ENCODE measurements at regions not wholly inside any gene's neighbourhood (a gene's known extent, or its start where the extent isn't known, plus 50 kb on each side); places are given as distances from the start of the nearest gene placed in this dataset.

GRCh38 chr5:20145240-20145639 lies 157.2 kb upstream of the CDH18 start:
- H3K4me1 ChIP-seq (ENCODE audit: low read depth, poor library complexity, severe bottlenecking): no peaks in the 10 kb centered on the region
- H3K9ac ChIP-seq: no peak overlapping the region
- H3K36me3 ChIP-seq (ENCODE audit: insufficient read depth): no peaks in the 10 kb centered on the region
- no peak overlapping the region for H3K27ac ChIP-seq
- H3K79me2 ChIP-seq (ENCODE audit: insufficient read depth, low read depth): no peaks in the 10 kb centered on the region
- no peaks in the 10 kb centered on the region for H3K27me3 ChIP-seq (ENCODE audit: insufficient read depth, low read depth)
- H2AFZ ChIP-seq (ENCODE audit: low read depth): no peak overlapping the region
- no peak for TF ChIP-seq CTCF (conservative IDR thresholded peaks at IDR 0.05; ENCODE audit: low read depth, low read length)
- no peak overlapping the region for H3K4me2 ChIP-seq
- no peak overlapping the region for H3K4me3 ChIP-seq (IDR thresholded peaks at IDR 0.05; ENCODE audit: insufficient read depth, low read depth, low read length)
- H4K20me1 ChIP-seq (ENCODE audit: insufficient read depth): no peaks in the 10 kb centered on the region

- H3K27me3 ChIP-seq (ENCODE audit: insufficient read depth, low read depth): no peaks in the 10 kb centered on the region
- no peak overlapping the region for H2AFZ ChIP-seq (ENCODE audit: low read depth)
- no peak overlapping the region for H3K9ac ChIP-seq
- H3K4me2 ChIP-seq: no peak overlapping the region
- no peak overlapping the region for H3K27ac ChIP-seq
- H3K79me2 ChIP-seq (ENCODE audit: insufficient read depth, low read depth): no peaks in the 10 kb centered on the region
- no peaks in the 10 kb centered on the region for H3K4me1 ChIP-seq (ENCODE audit: low read depth, poor library complexity, severe bottlenecking)
- no peaks in the 10 kb centered on the region for H3K36me3 ChIP-seq (ENCODE audit: insufficient read depth)
- H3K4me3 ChIP-seq (IDR thresholded peaks at IDR 0.05; ENCODE audit: insufficient read depth, low read depth, low read length): no peak overlapping the region
- H4K20me1 ChIP-seq (ENCODE audit: insufficient read depth): no peaks in the 10 kb centered on the region
- no peak for TF ChIP-seq CTCF (conservative IDR thresholded peaks at IDR 0.05; ENCODE audit: low read depth, low read length)
Measured at GRCh38 chr5:20129501-20129900, 141.5 kb upstream of the CDH18 start.

GRCh38 chr5:20128343-20128742 lies 140.3 kb upstream of the CDH18 start:
- H2AFZ ChIP-seq (ENCODE audit: low read depth): no peak overlapping the region
- no peaks in the 10 kb centered on the region for H3K27me3 ChIP-seq (ENCODE audit: insufficient read depth, low read depth)

GRCh38 chr5:20114526-20114925 lies 126.5 kb upstream of the CDH18 start:
- no peak for TF ChIP-seq CTCF (conservative IDR thresholded peaks at IDR 0.05; ENCODE audit: low read depth, low read length)
- no peak overlapping the region for H2AFZ ChIP-seq (ENCODE audit: low read depth)
- H3K4me2 ChIP-seq: no peak overlapping the region
- H3K4me3 ChIP-seq (IDR thresholded peaks at IDR 0.05; ENCODE audit: insufficient read depth, low read depth, low read length): no peak overlapping the region
- no peak overlapping the region for H3K27ac ChIP-seq
- no peaks in the 10 kb centered on the region for H3K36me3 ChIP-seq (ENCODE audit: insufficient read depth)
- no peak overlapping the region for H3K9ac ChIP-seq
- H4K20me1 ChIP-seq (ENCODE audit: insufficient read depth): no peaks in the 10 kb centered on the region
- H3K27me3 ChIP-seq (ENCODE audit: insufficient read depth, low read depth): no peaks in the 10 kb centered on the region
- no peaks in the 10 kb centered on the region for H3K79me2 ChIP-seq (ENCODE audit: insufficient read depth, low read depth)
- no peaks in the 10 kb centered on the region for H3K4me1 ChIP-seq (ENCODE audit: low read depth, poor library complexity, severe bottlenecking)

More at GRCh38 chr5:20128343-20128742, 140.3 kb upstream of the CDH18 start:
- H3K4me3 ChIP-seq (IDR thresholded peaks at IDR 0.05; ENCODE audit: insufficient read depth, low read depth, low read length): no peak overlapping the region
- no peak overlapping the region for H3K27ac ChIP-seq
- no peaks in the 10 kb centered on the region for H3K36me3 ChIP-seq (ENCODE audit: insufficient read depth)
- no peaks in the 10 kb centered on the region for H3K79me2 ChIP-seq (ENCODE audit: insufficient read depth, low read depth)
- no peak overlapping the region for H3K9ac ChIP-seq
- TF ChIP-seq CTCF (conservative IDR thresholded peaks at IDR 0.05; ENCODE audit: low read depth, low read length): no peak
- no peaks in the 10 kb centered on the region for H4K20me1 ChIP-seq (ENCODE audit: insufficient read depth)
- no peak overlapping the region for H3K4me2 ChIP-seq
- no peaks in the 10 kb centered on the region for H3K4me1 ChIP-seq (ENCODE audit: low read depth, poor library complexity, severe bottlenecking)

Data from KMS-11 (cell line).